ENCODE measurements at regions not wholly inside any gene's neighbourhood (a gene's known extent, or its start where the extent isn't known, plus 50 kb on each side); places are given as distances from the start of the nearest gene placed in this dataset.

GRCh38 chrX:34873500-34874225 is 68.9 kb upstream of the FAM47B start:
- no peak for TF ChIP-seq CTCF (IDR thresholded peaks at IDR 0.05)
- TF ChIP-seq POLR2A (IDR thresholded peaks at IDR 0.05) = no peak
- TF ChIP-seq POLR2AphosphoS5 (IDR thresholded peaks at IDR 0.05) = no peak

Data from stomach (tissue), 4 donors.